H1 (cell line): ENCODE measurements at regions not wholly inside any gene's neighbourhood (a gene's known extent, or its start where the extent isn't known, plus 50 kb on each side); places are given as distances from the start of the nearest gene placed in this dataset.

Experiments
- CTCF ChIA-PET: fragments of 300-600 bp; sonication (Branson Sonifier 250); formaldehyde crosslinking; loops from one replicate; lab custom pipeline; 2021; ENCODE audit not compliant: partially characterized antibody; lab: Charles Lee
- POLR2A ChIA-PET: fragments of 300-600 bp; sonication (Branson Sonifier 250); formaldehyde crosslinking; loops from one replicate; lab custom pipeline; 2021; ENCODE audit warnings: inconsistent platforms; ENCODE audit not compliant: partially characterized antibody; lab: Charles Lee
- DNase-seq, 2 experiments: peaks; one replicate each; pipeline versions ENCODE4 v3.0.0 to v3.0.0-alpha.2; 2010 to 2022; ENCODE audit warnings: low spot score in 2 of 2, low read depth in 1 of 2, mixed read lengths in 1 of 2
- FAIRE-seq: peaks from 2 replicates; lab custom pipeline; 2011; peaks lifted over from hg19 to GRCh38; lab: Jason Lieb, UNC
- H2AFZ ChIP-seq: 2 replicates; pipeline ENCODE4 v1.8.1; 2012; ENCODE audit warnings: low read length, inconsistent platforms
- H2AK5ac ChIP-seq: 2 replicates; pipeline ENCODE4 v1.6.1; 2013; ENCODE audit warnings: low read depth, low read length
- H2BK120ac ChIP-seq: replicated peaks from 2 replicates; pipeline ENCODE3; 2013; ENCODE audit warnings: low read depth, low read length, inconsistent platforms
- H2BK12ac ChIP-seq: 2 replicates; pipeline ENCODE4 v1.6.1; 2013; ENCODE audit warnings: low read depth, low read length
- H2BK15ac ChIP-seq: 2 replicates; pipeline ENCODE4 v1.6.1; 2013; ENCODE audit warnings: low read length
- H2BK20ac ChIP-seq: 2 replicates; pipeline ENCODE4 v1.6.1; 2013; ENCODE audit warnings: low read length
- H2BK5ac ChIP-seq: 2 replicates; pipeline ENCODE4 v1.6.1; 2013; ENCODE audit warnings: low read depth, low read length
- H3K14ac ChIP-seq: 2 replicates; pipeline ENCODE4 v1.6.1; 2013; ENCODE audit warnings: inconsistent platforms; ENCODE audit not compliant: insufficient read length
- H3K18ac ChIP-seq: 2 replicates; pipeline ENCODE4 v1.6.1; 2013; ENCODE audit warnings: low read length; ENCODE audit errors: extremely low read depth
- H3K23ac ChIP-seq: 2 replicates; pipeline ENCODE4 v1.6.1; 2013; ENCODE audit warnings: inconsistent platforms; ENCODE audit not compliant: insufficient read length
- H3K23me2 ChIP-seq: 2 replicates; pipeline ENCODE4 v1.6.1; 2013; ENCODE audit warnings: low read depth, low read length
- H3K27ac ChIP-seq: 2 replicates; pipeline ENCODE4 v1.6.1; 2011; ENCODE audit warnings: low read depth, low read length, inconsistent platforms
- H3K27me3 ChIP-seq, 4 experiments: replicated peaks in 1 of 4; 1 replicate in 1 of 4; 2 replicates in 3 of 4; pipeline versions ENCODE4 v1.6.1 to v1.8.1; 2011 to 2013; ENCODE audit warnings: low read length in 3 of 4, mild to moderate bottlenecking in 3 of 4, inconsistent platforms in 2 of 4, mixed read lengths in 2 of 4, moderate library complexity in 1 of 4; ENCODE audit not compliant: control insufficient read depth in 3 of 4, insufficient read depth in 3 of 4; ENCODE audit errors: extremely low read depth in 1 of 4
- H3K36me3 ChIP-seq, 4 experiments: 2 replicates each; pipeline versions ENCODE4 v1.6.1 to v1.8.1; 2011 to 2013; ENCODE audit warnings: mild to moderate bottlenecking in 4 of 4, low read length in 3 of 4, moderate library complexity in 2 of 4, control low read depth in 1 of 4, inconsistent platforms in 1 of 4; ENCODE audit not compliant: insufficient read depth in 4 of 4, control insufficient read depth in 2 of 4
- H3K4ac ChIP-seq: replicated peaks from 2 replicates; pipeline ENCODE3; 2013; ENCODE audit warnings: low read length, low read depth, mixed read lengths, inconsistent platforms; ENCODE audit not compliant: insufficient read length
- H3K4me1 ChIP-seq, 4 experiments: replicated peaks in 1 of 4; 1 replicate in 1 of 4; 2 replicates in 3 of 4; pipeline versions ENCODE4 v1.6.1 to v1.8.1; 2011 to 2013; ENCODE audit warnings: low read length in 3 of 4, inconsistent platforms in 2 of 4, mixed read lengths in 1 of 4; ENCODE audit not compliant: insufficient read depth in 4 of 4, control insufficient read depth in 3 of 4
- H3K4me2 ChIP-seq, 2 experiments: 2 replicates each; pipeline versions ENCODE4 v1.6.1 to v1.8.1; 2011 to 2013; ENCODE audit warnings: low read depth in 2 of 2, low read length in 2 of 2, control low read depth in 1 of 2, inconsistent platforms in 1 of 2, mild to moderate bottlenecking in 1 of 2; ENCODE audit not compliant: insufficient read depth in 1 of 2
- H3K4me3 ChIP-seq, 4 experiments: fragments of 200-600, 300-600 bp in 1 of 4; sonication (generic), shearing (Covaris generic), sonication (Bioruptor Twin) in 1 of 4; 2 replicates each; pipeline versions ENCODE4 v1.5.1 to v1.8.1; 2011 to 2016; ENCODE audit warnings: low read length in 4 of 4, low read depth in 3 of 4, control low read depth in 2 of 4, inconsistent platforms in 2 of 4, mild to moderate bottlenecking in 2 of 4, mixed read lengths in 1 of 4, moderate library complexity in 1 of 4; ENCODE audit not compliant: insufficient read depth in 2 of 4; ENCODE audit errors: extremely low read depth in 1 of 4
- H3K56ac ChIP-seq: replicated peaks from 2 replicates; pipeline ENCODE3; 2013; ENCODE audit warnings: low read depth, mild to moderate bottlenecking, mixed read lengths, low read length, inconsistent platforms; ENCODE audit not compliant: insufficient read length
- H3K79me1 ChIP-seq: 2 replicates; pipeline ENCODE4 v1.6.1; 2013; ENCODE audit warnings: low read depth, low read length, control low read depth
- H3K79me2 ChIP-seq, 2 experiments: 2 replicates each; pipeline versions ENCODE4 v1.6.1 to v1.8.1; 2012 to 2013; ENCODE audit warnings: low read length in 2 of 2, mild to moderate bottlenecking in 2 of 2, inconsistent platforms in 1 of 2; ENCODE audit not compliant: insufficient read depth in 2 of 2, control insufficient read depth in 1 of 2
- H3K9ac ChIP-seq, 4 experiments: replicated peaks in 1 of 4; 1 replicate in 1 of 4; 2 replicates in 3 of 4; pipeline versions ENCODE4 v1.6.1 to v1.8.1; 2011 to 2013; ENCODE audit warnings: low read depth in 3 of 4, low read length in 3 of 4, control low read depth in 2 of 4, mild to moderate bottlenecking in 2 of 4, moderate library complexity in 2 of 4, inconsistent platforms in 1 of 4; ENCODE audit errors: extremely low read depth in 1 of 4
- H3K9me3 ChIP-seq, 2 experiments: 2 replicates each; pipeline versions ENCODE4 v1.6.1 to v1.8.1; 2012 to 2013; ENCODE audit warnings: mild to moderate bottlenecking in 2 of 2, moderate library complexity in 2 of 2, control low read depth in 1 of 2, inconsistent platforms in 1 of 2, low read depth in 1 of 2, low read length in 1 of 2, mixed read lengths in 1 of 2; ENCODE audit not compliant: insufficient read depth in 2 of 2
- H4K20me1 ChIP-seq, 2 experiments: replicated peaks in 1 of 2; 2 replicates each; pipeline versions ENCODE3 to v1.8.1; 2011 to 2013; ENCODE audit warnings: inconsistent platforms in 2 of 2, low read length in 2 of 2, mild to moderate bottlenecking in 1 of 2; ENCODE audit not compliant: insufficient read depth in 2 of 2, control insufficient read depth in 1 of 2
- H4K5ac ChIP-seq: 2 replicates; pipeline ENCODE4 v1.6.1; 2013; ENCODE audit warnings: low read length, low read depth, mixed read lengths, inconsistent platforms; ENCODE audit not compliant: insufficient read length
- H4K8ac ChIP-seq: 2 replicates; pipeline ENCODE4 v1.8.0; 2013; ENCODE audit warnings: mild to moderate bottlenecking, moderate library complexity, low read length, inconsistent platforms; ENCODE audit not compliant: insufficient read depth; ENCODE audit errors: extremely low read depth
- H4K91ac ChIP-seq: replicated peaks from 2 replicates; pipeline ENCODE3; 2013; ENCODE audit warnings: low read length, mixed read lengths, inconsistent platforms; ENCODE audit not compliant: insufficient read length
- CTBP2 ChIP-seq: IDR thresholded peaks from 2 replicates; pipeline ENCODE4 v1.7.0; 2011; ENCODE audit warnings: borderline replicate concordance, mild to moderate bottlenecking, moderate library complexity, mixed read lengths, low read length; ENCODE audit not compliant: insufficient read depth, insufficient read length
- POU5F1 ChIP-seq: IDR thresholded peaks from 2 replicates; pipeline ENCODE4 v1.6.1; 2011; ENCODE audit warnings: low read depth, mild to moderate bottlenecking, low read length, moderate library complexity
- RNF2 ChIP-seq: fragments of 200-900, 300-1000 bp; sonication (generic); IDR thresholded peaks from 2 replicates; pipeline ENCODE4 v1.7.1; 2016; ENCODE audit warnings: borderline replicate concordance, low read depth, mild to moderate bottlenecking, antibody characterized with exemption, low read length; ENCODE audit not compliant: poor library complexity, severe bottlenecking; ENCODE audit errors: missing control alignments
- TEAD4 ChIP-seq: IDR thresholded peaks from 2 replicates; pipeline ENCODE4 v1.6.1; 2012; ENCODE audit warnings: low read depth, low read length, inconsistent platforms, mixed read lengths
- ZNF274 ChIP-seq: IDR thresholded peaks from 2 replicates; pipeline ENCODE4 v1.7.0; 2012; ENCODE audit warnings: low read length, borderline replicate concordance; ENCODE audit errors: extremely low read depth

- peaks cover 0 to 4% of the 10 kb centered on the region in 2 experiments; a peak in 1 of 4 replicates for H3K9me3 ChIP-seq
- POLR2A ChIA-PET, result no interaction called here
- FAIRE-seq, result no peak
Measured at GRCh38 chr2:228469721-228470120, 288.2 kb upstream of the SPHKAP start.

More at GRCh38 chr2:228469721-228470120, 288.2 kb upstream of the SPHKAP start:
- Histone ChIP-seq H2BK12ac (no peak overlapping the region), H3K56ac (no peak overlapping the region), H2BK15ac (no peak overlapping the region), H3K79me2 (no peaks in the 10 kb centered on the region), H3K4ac (no peak overlapping the region), H3K27me3 (no peaks in the 10 kb centered on the region), H4K5ac (no peak overlapping the region), H3K79me1 (no peaks in the 10 kb centered on the region), H3K23me2 (no peaks in the 10 kb centered on the region), H3K9ac (no peak overlapping the region), H4K20me1 (no peaks in the 10 kb centered on the region), H4K8ac (no peak overlapping the region), H3K4me3 (no peak overlapping the region), H2AK5ac (no peak overlapping the region), H3K23ac (no peak overlapping the region), H2AFZ (no peak overlapping the region), H3K4me1 (no peaks in the 10 kb centered on the region; a peak in 1 of 7 replicates), H4K91ac (no peak overlapping the region), H3K4me2 (no peak overlapping the region), H3K18ac (no peak overlapping the region), H2BK5ac (no peak overlapping the region), H2BK20ac (no peak overlapping the region), H3K14ac (no peak overlapping the region), H3K27ac (no peak overlapping the region), H3K36me3 (no peaks in the 10 kb centered on the region), H2BK120ac (no peak overlapping the region)
- TF ChIP-seq POU5F1 (no peak), CTBP2 (no peak), ZNF274 (no peak), TEAD4 (no peak), RNF2 (no peak)
- CTCF ChIA-PET, result interaction anchor here (0.7 kb wide), 1 partner anchor 839 kb away, joined by 3 read pairs; no protein-coding TSS in a partner anchor
- no peak for DNase-seq
